ENCODE measurements at regions not wholly inside any gene's neighbourhood (a gene's known extent, or its start where the extent isn't known, plus 50 kb on each side); places are given as distances from the start of the nearest gene placed in this dataset.

- TF ChIP-seq GATA3 (IDR thresholded peaks at IDR 0.05; ENCODE audit: low read depth, low read length): no peak
- TF ChIP-seq GATA2 (IDR thresholded peaks at IDR 0.05; ENCODE audit: low read depth, low read length): no peak
Measured at GRCh38 chr6:37115236-37115895, 54.6 kb upstream of the PIM1 start.

All from SH-SY5Y (cell line).